HepG2 (cell line): ENCODE measurements at regions not wholly inside any gene's neighbourhood (a gene's known extent, or its start where the extent isn't known, plus 50 kb on each side); places are given as distances from the start of the nearest gene placed in this dataset.
"Not testable (repeated sequence)": the region's sequence is repeated elsewhere in the genome, so short reads cannot be mapped to it uniquely, and the experiment has no call there.

Experiments used
- ATAC-seq: fragments of 200-7000 bp; cut with Tn5 transposase; 3 replicates; pipeline ENCODE4 v1.9.1; 2020; ENCODE audit warnings: mild to moderate bottlenecking, moderate library complexity
- BruUV-seq: library from RNA; stranded (reverse); fragments of 400-500 nt; replicated peaks from 2 replicates; lab custom pipeline; 2021; lab: Mats Ljungman, UMichigan
- CTCF ChIA-PET: fragments of 300-600 bp; formaldehyde crosslinking; extraction: SDS; loops from one replicate; lab custom pipeline; 2021; ENCODE audit warnings: low total read pairs, inconsistent platforms, low intra/inter-chr PET ratio; lab: Yijun Ruan, JAX
- POLR2A ChIA-PET: fragments of 350-600 bp; sonication (Branson Sonifier 250); formaldehyde crosslinking; loops from one replicate; lab custom pipeline; 2020; ENCODE audit warnings: antibody characterized with exemption, inconsistent platforms; lab: Yijun Ruan, JAX
- DNase-seq: peaks from one replicate; pipeline ENCODE4 v3.0.0-alpha.2; 2015; ENCODE audit warnings: low spot score
- FAIRE-seq: peaks from 3 replicates; lab custom pipeline; 2011; peaks lifted over from hg19 to GRCh38; lab: Jason Lieb, UNC
- H2AFZ ChIP-seq: one replicate; pipeline ENCODE4 v1.6.1; 2011; ENCODE audit warnings: low read length, inconsistent platforms
- H3K27ac ChIP-seq: fragments of 300-600 bp; 3 replicates; pipeline ENCODE4 v1.8.0; 2011; ENCODE audit warnings: mixed run types, mild to moderate bottlenecking, mixed read lengths, low read length, inconsistent platforms; ENCODE audit not compliant: insufficient read depth; ENCODE audit errors: extremely low read length
- H3K27me3 ChIP-seq, 2 experiments: fragments of 200-600 bp in 1 of 2; 2 replicates in 1 of 2; 3 replicates in 1 of 2; pipeline versions ENCODE4 v1.6.0 to v1.8.0; 2011; ENCODE audit warnings: low read length in 2 of 2, mild to moderate bottlenecking in 2 of 2, moderate library complexity in 2 of 2, inconsistent platforms in 1 of 2; ENCODE audit not compliant: insufficient read depth in 2 of 2, control insufficient read depth in 1 of 2
- H3K36me3 ChIP-seq, 2 experiments: fragments of 200-600 bp in 1 of 2; replicated peaks in 1 of 2; 2 replicates in 1 of 2; 3 replicates in 1 of 2; pipeline versions ENCODE4 v1.5.1 to v1.8.0; 2011; ENCODE audit warnings: low read length in 2 of 2, inconsistent platforms in 1 of 2; ENCODE audit not compliant: insufficient read depth in 2 of 2, control insufficient read depth in 1 of 2
- H3K4me1 ChIP-seq: 2 replicates; pipeline ENCODE4 v1.5.1; 2012; ENCODE audit warnings: low read length, inconsistent platforms; ENCODE audit not compliant: insufficient read depth
- H3K4me2 ChIP-seq: 2 replicates; pipeline ENCODE4 v1.6.0; 2011; ENCODE audit warnings: low read depth, low read length, inconsistent platforms
- H3K4me3 ChIP-seq, 3 experiments: fragments of 200-600 bp in 1 of 3; sonication (generic), shearing (Covaris generic) in 1 of 3; replicated peaks in 1 of 3; 2 replicates each; pipeline ENCODE4 v1.5.1; 2011 to 2016; ENCODE audit warnings: low read length in 3 of 3, inconsistent platforms in 2 of 3, low read depth in 2 of 3, mild to moderate bottlenecking in 2 of 3, control low read depth in 1 of 3, mixed read lengths in 1 of 3; ENCODE audit not compliant: insufficient read depth in 1 of 3
- H3K79me2 ChIP-seq: one replicate; pipeline ENCODE4 v1.6.1; 2011; ENCODE audit warnings: low read length, inconsistent platforms; ENCODE audit not compliant: insufficient read depth
- H3K9ac ChIP-seq: 2 replicates; pipeline ENCODE4 v1.6.0; 2011; ENCODE audit warnings: mild to moderate bottlenecking, low read depth, low read length, inconsistent platforms; ENCODE audit not compliant: insufficient read depth
- H3K9me3 ChIP-seq: 2 replicates; pipeline ENCODE4 v1.5.1; 2012; ENCODE audit warnings: mild to moderate bottlenecking, low read length
- H4K20me1 ChIP-seq: 2 replicates; pipeline ENCODE4 v1.6.0; 2011; ENCODE audit warnings: inconsistent platforms, mild to moderate bottlenecking, low read length, moderate library complexity; ENCODE audit not compliant: insufficient read depth
- WGBS: methylation state at CpG from one replicate; pipeline ENCODE4 v1.1.6; 2017; ENCODE audit warnings: low lambda C conversion rate; 5-methylcytosine and 5-hydroxymethylcytosine counted together
- in situ Hi-C: cut with HindIII; loops from 2 replicates; pipeline ENCODE4 v1.10.0; 2017; ENCODE audit warnings: low pct_unique_long_range_greater_than_20kb; ENCODE audit not compliant: extremely low pct_ligation_motif_present
- intact Hi-C: fragments of 100-400 bp; cut with micrococcal nuclease; formaldehyde crosslinking; loops from one replicate; pipeline ENCODE4 v1.10.0; 2022; ENCODE audit not compliant: unreplicated experiment

GRCh38 chr9:42437057-42437759, 253.7 kb downstream of the SPATA31A6 start:
- in situ Hi-C loops: not testable (repeated sequence)

GRCh38 chr9:42442680-42443079, 259.2 kb downstream of the SPATA31A6 start:
- H3K36me3 ChIP-seq, POLR2A ChIA-PET, CTCF ChIA-PET, H3K27me3 ChIP-seq, intact Hi-C loops, H3K4me2 ChIP-seq, H2AFZ ChIP-seq, BruUV-seq, FAIRE-seq, H3K9me3 ChIP-seq, H3K79me2 ChIP-seq, H3K27ac ChIP-seq, H3K4me1 ChIP-seq, H3K9ac ChIP-seq, in situ Hi-C loops, H3K4me3 ChIP-seq, DNase-seq, H4K20me1 ChIP-seq, ATAC-seq: not testable (repeated sequence)

More at GRCh38 chr9:42437057-42437759, 253.7 kb downstream of the SPATA31A6 start:
- BruUV-seq, H3K27me3 ChIP-seq, H4K20me1 ChIP-seq, H3K27ac ChIP-seq, FAIRE-seq, H3K4me3 ChIP-seq, H3K36me3 ChIP-seq, H2AFZ ChIP-seq, CTCF ChIA-PET, H3K79me2 ChIP-seq, DNase-seq, ATAC-seq, H3K9me3 ChIP-seq, POLR2A ChIA-PET, H3K4me2 ChIP-seq, H3K9ac ChIP-seq, intact Hi-C loops, H3K4me1 ChIP-seq: not testable (repeated sequence)
- no CpG with 5 or more reads among the region's 6 CpGs for WGBS

- POLR2A ChIA-PET, H3K9ac ChIP-seq, BruUV-seq, H3K36me3 ChIP-seq, H4K20me1 ChIP-seq, H3K27me3 ChIP-seq, in situ Hi-C loops, DNase-seq, H3K27ac ChIP-seq, intact Hi-C loops, H3K4me3 ChIP-seq, H3K4me1 ChIP-seq, H2AFZ ChIP-seq, CTCF ChIA-PET, H3K4me2 ChIP-seq, H3K9me3 ChIP-seq, ATAC-seq, FAIRE-seq, H3K79me2 ChIP-seq: not testable (repeated sequence)
- 2% methylated on average over 2 of the region's 2 CpGs for WGBS
These were observed 260.0 kb downstream of the SPATA31A6 start for GRCh38 chr9:42443414-42443813.

GRCh38 chr9:42461436-42461835, 278.0 kb downstream of the SPATA31A6 start:
- H3K4me2 ChIP-seq: not testable (repeated sequence)

More at GRCh38 chr9:42461436-42461835, 278.0 kb downstream of the SPATA31A6 start:
- DNase-seq, POLR2A ChIA-PET, H4K20me1 ChIP-seq, H3K79me2 ChIP-seq, H3K27me3 ChIP-seq, H3K9me3 ChIP-seq, BruUV-seq, H3K4me3 ChIP-seq, intact Hi-C loops, CTCF ChIA-PET, in situ Hi-C loops, H3K36me3 ChIP-seq, ATAC-seq, H3K27ac ChIP-seq, FAIRE-seq, H3K4me1 ChIP-seq, H3K9ac ChIP-seq, H2AFZ ChIP-seq: not testable (repeated sequence)
- WGBS: 0% methylated on average over 2 of the region's 2 CpGs
